Lower lobe of right lung (tissue), 2 donors: ENCODE measurements at regions not wholly inside any gene's neighbourhood (a gene's known extent, or its start where the extent isn't known, plus 50 kb on each side); places are given as distances from the start of the nearest gene placed in this dataset.

Source experiments
- ATAC-seq, 2 donors: fragments of 200-7000 bp; cut with Tn5 transposase; one replicate each; pipeline ENCODE4 v1.9.1; 2020 to 2022; ENCODE audit warnings: mild to moderate bottlenecking in 2 of 2, moderate library complexity in 2 of 2
- DNase-seq: peaks from one replicate; pipeline ENCODE4 v3.0.0-alpha.2; 2020
- H3K27ac ChIP-seq: fragments of 200-600 bp; one replicate; pipeline ENCODE4 v1.8.0; 2022
- H3K27me3 ChIP-seq: fragments of 200-600 bp; one replicate; pipeline ENCODE4 v1.8.0; 2022; ENCODE audit warnings: low read depth
- H3K36me3 ChIP-seq: fragments of 200-600 bp; one replicate; pipeline ENCODE4 v1.8.0; 2022; ENCODE audit warnings: mild to moderate bottlenecking
- H3K4me1 ChIP-seq: fragments of 200-600 bp; one replicate; pipeline ENCODE4 v1.8.0; 2022
- H3K4me3 ChIP-seq: fragments of 200-600 bp; one replicate; pipeline ENCODE4 v1.8.0; 2022; ENCODE audit warnings: mild to moderate bottlenecking
- H3K9me3 ChIP-seq: fragments of 200-600 bp; one replicate; pipeline ENCODE4 v1.8.0; 2022
- intact Hi-C: fragments of 100-400 bp; cut with DNase I; formaldehyde crosslinking; loops from one replicate; pipeline ENCODE4 v1.11.0; 2022
- TF ChIP-seq, protein P1 (sequence below): fragments of 200-600 bp; IDR thresholded peaks from one replicate; pipeline ENCODE4 v1.8.0; 2022; ENCODE audit warnings: antibody characterized with exemption, mild to moderate bottlenecking
- donor health status: DM: no; HTN: yes; CAD: no; lungs with severe emphysema.

- intact Hi-C loops = no loop called here
- Histone ChIP-seq H3K27me3 (peaks cover 7% of the 10 kb centered on the region), H3K36me3 (no peaks in the 10 kb centered on the region), H3K27ac (no peak overlapping the region), H3K4me3 (no peak overlapping the region), H3K9me3 (no peaks in the 10 kb centered on the region), H3K4me1 (no peaks in the 10 kb centered on the region)
- TF ChIP-seq, protein P1, sequence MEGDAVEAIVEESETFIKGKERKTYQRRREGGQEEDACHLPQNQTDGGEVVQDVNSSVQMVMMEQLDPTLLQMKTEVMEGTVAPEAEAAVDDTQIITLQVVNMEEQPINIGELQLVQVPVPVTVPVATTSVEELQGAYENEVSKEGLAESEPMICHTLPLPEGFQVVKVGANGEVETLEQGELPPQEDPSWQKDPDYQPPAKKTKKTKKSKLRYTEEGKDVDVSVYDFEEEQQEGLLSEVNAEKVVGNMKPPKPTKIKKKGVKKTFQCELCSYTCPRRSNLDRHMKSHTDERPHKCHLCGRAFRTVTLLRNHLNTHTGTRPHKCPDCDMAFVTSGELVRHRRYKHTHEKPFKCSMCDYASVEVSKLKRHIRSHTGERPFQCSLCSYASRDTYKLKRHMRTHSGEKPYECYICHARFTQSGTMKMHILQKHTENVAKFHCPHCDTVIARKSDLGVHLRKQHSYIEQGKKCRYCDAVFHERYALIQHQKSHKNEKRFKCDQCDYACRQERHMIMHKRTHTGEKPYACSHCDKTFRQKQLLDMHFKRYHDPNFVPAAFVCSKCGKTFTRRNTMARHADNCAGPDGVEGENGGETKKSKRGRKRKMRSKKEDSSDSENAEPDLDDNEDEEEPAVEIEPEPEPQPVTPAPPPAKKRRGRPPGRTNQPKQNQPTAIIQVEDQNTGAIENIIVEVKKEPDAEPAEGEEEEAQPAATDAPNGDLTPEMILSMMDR = no peak
- ATAC-seq = no peak
- no peak for DNase-seq
Observed at GRCh38 chr17:6299275-6299674, 135.6 kb downstream of the AIPL1 start.

GRCh38 chr17:6297960-6298359 lies 137.0 kb downstream of the AIPL1 start:
- H3K36me3 ChIP-seq = no peaks in the 10 kb centered on the region
- intact Hi-C loops = no loop called here
- no peak overlapping the region for H3K27ac ChIP-seq
- peaks cover 7% of the 10 kb centered on the region for H3K27me3 ChIP-seq
- H3K9me3 ChIP-seq = no peaks in the 10 kb centered on the region
- DNase-seq = no peak
- H3K4me3 ChIP-seq = no peak overlapping the region
- no peaks in the 10 kb centered on the region for H3K4me1 ChIP-seq
- TF ChIP-seq, protein P1 = no peak
- ATAC-seq = no peak

DNA sequence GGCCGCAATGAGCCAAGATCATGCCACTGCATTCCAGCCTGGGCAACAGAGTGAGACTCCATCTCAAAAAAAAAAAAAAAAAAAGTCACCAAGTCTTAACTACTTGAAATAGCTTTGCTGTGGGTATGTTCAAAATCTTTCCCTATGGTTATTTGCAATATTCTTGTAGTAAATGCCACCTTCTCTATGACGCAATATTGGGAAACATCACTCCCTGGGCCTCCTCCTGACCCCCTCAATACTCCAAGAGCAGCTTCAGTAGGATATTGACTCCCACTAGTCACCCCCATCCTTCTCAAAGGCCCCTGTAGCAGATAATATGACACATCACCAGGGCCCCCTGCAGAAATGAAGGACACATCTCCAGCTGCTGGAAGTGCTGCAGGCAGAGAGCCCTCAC lies 137.8 kb downstream of the AIPL1 start:
- H3K27ac ChIP-seq = no peak overlapping the region
- TF ChIP-seq, protein P1 = no peak
- intact Hi-C loops = no loop called here
- H3K9me3 ChIP-seq = no peaks in the 10 kb centered on the region
- H3K36me3 ChIP-seq = no peaks in the 10 kb centered on the region
- H3K27me3 ChIP-seq = peaks cover 8% of the 10 kb centered on the region
- no peaks in the 10 kb centered on the region for H3K4me1 ChIP-seq
- no peak for DNase-seq
- H3K4me3 ChIP-seq = no peak overlapping the region
- no peak for ATAC-seq

DNA sequence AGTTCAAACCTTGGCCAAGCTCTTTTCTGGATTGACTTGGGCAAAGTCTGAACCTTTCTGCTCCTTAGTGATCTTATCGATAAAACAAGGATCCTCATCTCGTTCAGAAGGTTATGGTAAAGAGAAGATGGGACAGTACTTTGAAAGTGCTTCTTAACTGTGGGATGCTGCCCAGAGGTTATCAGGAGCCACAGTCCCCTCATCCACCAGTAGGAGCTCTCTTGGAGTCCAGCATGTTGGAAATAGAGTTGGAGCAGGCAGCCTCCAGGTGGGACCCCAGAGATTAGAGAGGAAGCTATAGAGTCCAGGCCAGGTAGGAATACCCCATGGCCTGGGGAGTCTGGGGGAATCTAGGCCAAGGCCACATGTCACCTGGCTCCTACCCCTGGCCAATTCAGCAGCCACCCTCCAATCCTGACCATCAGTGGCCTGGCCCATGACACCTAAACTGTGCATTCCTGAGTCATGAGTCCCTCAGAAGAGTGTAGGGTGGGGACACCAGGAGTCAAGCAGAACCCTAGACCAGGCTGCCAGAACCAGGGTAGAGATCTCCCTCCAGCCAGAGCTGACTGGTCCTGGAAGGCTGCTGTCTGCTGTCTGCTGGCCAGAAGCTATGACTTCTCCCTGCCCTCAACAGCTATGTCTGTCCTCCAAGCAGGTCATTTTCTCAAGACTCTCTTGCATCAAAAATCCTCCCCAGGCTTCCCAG lies 144.3 kb downstream of the AIPL1 start:
- Histone ChIP-seq H3K36me3 (no peaks in the 10 kb centered on the region), H3K27me3 (peaks cover 3% of the 10 kb centered on the region), H3K4me1 (no peaks in the 10 kb centered on the region), H3K9me3 (no peaks in the 10 kb centered on the region), H3K4me3 (no peak overlapping the region), H3K27ac (no peak overlapping the region)
- TF ChIP-seq, protein P1 = no peak
- DNase-seq = no peak
- intact Hi-C loops = no loop called here
- no peak for ATAC-seq

GRCh38 chr17:6286233-6286632 lies 148.7 kb downstream of the AIPL1 start:
- intact Hi-C loops = no loop called here
- H3K27me3 ChIP-seq = no peaks in the 10 kb centered on the region
- H3K27ac ChIP-seq = no peak overlapping the region
- TF ChIP-seq, protein P1 = no peak
- no peaks in the 10 kb centered on the region for H3K9me3 ChIP-seq
- no peak overlapping the region for H3K4me3 ChIP-seq
- ATAC-seq = no peak
- H3K4me1 ChIP-seq = no peaks in the 10 kb centered on the region
- H3K36me3 ChIP-seq = no peaks in the 10 kb centered on the region
- no peak for DNase-seq
